ENCODE measurements at regions not wholly inside any gene's neighbourhood (a gene's known extent, or its start where the extent isn't known, plus 50 kb on each side); places are given as distances from the start of the nearest gene placed in this dataset.

DNA sequence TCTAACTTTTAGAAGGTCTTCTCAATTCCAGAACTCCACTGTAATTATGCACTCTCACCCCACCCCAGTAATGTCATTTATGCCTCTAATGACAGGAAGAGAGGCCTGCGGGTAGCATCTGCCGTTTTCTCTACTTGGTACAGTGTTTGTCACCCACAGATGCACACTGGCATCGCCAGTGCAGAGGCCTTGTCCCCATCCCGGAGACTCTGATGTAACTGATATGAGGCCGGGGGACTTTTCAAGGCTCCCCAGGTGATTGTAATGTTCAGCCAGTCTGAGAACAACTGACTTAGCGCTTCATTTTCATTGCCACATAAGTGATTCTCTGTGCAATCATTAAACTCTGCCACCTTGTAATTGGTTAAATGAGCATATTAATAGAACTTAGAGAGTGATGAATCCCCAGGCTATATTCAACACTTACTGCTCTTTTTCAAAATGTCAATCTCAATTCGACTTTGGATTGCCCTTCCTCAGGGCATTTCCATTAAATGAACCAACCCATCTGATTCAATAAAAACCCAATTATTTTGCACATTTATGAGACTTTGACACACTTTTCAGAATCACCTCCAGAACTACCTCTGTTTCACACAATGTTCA, 113.2 kb downstream of the HERPUD2 start:
- no peak for TF ChIP-seq JUND (IDR thresholded peaks at IDR 0.05; ENCODE audit: low read depth)
- in situ Hi-C loops (cut with HindIII; ENCODE audit: low pct_unique_long_range_greater_than_20kb, low sequenced_read_pairs) = no loop called here

DNA sequence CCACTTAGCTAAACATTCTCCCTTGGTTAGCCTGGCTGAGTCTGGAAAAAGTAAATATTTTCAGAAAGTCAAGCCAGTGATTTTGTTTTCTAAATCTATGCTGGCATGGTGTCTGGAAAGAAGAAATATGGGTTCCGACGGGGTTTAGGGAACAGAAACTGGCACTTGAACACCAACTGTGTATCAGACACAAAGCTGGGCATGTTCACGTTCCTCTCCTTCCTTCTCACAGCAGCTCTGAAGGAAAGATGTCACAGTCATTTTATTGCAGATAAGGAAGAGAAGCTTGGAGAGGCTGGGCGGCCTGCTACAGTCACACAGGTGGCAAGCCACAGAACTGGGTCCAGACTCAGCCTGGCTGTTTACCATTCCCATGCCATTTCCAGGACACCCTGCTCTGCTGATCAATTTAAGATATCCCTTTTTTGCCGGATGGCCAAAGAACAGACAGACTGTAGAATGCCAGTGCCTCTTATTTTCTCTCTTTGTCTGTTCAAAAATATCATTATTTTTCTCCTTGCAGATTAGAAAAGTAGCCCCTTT, 118.8 kb downstream of the HERPUD2 start:
- DNase-seq (ENCODE audit: low read depth in 1 of 2, low spot score in 1 of 2) = peak in 1 of 2 experiments; percentile 64
- no peak for TF ChIP-seq JUND (IDR thresholded peaks at IDR 0.05; ENCODE audit: low read depth)
- in situ Hi-C loops (cut with HindIII; ENCODE audit: low pct_unique_long_range_greater_than_20kb, low sequenced_read_pairs) = no loop called here

More for the DNA sequence above, 113.2 kb downstream of the HERPUD2 start:
- no peak for DNase-seq (ENCODE audit: low read depth in 1 of 2, low spot score in 1 of 2)

DNA sequence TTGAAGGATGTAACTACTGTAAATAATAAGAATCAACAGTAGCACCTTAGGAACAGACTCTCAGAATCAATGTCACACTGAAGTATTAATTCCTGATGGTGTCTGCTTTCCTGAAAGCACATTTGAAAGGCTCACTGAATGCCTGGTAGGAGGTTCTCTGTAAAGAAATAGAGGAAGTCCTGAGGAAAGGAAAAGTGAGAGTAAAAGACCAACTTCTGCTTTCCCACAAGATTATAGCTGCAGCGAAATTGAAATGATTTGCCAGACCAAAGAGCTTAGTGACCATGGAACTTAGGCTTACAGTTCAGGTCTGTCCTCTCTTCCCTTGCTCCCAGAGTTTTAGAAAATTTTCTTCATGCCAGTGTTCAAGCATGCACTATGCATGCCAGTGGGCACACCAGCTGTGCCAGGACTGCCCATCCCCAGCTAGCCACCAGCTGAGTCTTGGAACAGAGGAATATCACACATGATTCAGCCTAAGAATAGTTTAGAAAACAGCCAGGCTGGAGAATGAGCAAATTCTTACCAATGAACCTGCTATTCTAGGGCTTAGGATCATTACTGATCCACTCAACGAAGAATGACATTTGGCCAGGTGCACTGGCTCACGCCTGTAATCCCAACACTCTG, 123.2 kb downstream of the HERPUD2 start:
- TF ChIP-seq JUND (IDR thresholded peaks at IDR 0.05; ENCODE audit: low read depth) = no peak
- no peak for DNase-seq (ENCODE audit: low read depth in 1 of 2, low spot score in 1 of 2)
- in situ Hi-C loops (cut with HindIII; ENCODE audit: low pct_unique_long_range_greater_than_20kb, low sequenced_read_pairs) = no loop called here

DNA sequence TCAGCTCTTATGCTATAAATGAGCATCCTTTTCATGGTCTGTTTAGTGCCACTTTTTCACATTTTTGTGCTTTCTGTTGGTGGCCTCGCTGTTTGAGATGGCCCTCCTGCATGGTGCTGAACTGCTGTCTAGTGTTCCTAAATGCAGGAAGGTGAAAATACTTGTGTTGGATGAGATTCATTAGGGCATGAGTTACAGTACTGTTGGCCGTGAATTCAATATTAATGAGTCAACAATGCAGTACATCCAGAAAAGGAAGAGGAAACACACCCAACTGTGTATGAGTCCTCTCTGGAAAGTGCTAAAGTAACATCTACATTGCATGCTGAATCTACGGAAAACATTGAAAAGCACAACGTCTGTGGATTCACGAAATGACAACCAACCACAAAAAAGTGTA, 124.0 kb downstream of the HERPUD2 start:
- TF ChIP-seq JUND (IDR thresholded peaks at IDR 0.05; ENCODE audit: low read depth) = no peak
- DNase-seq (ENCODE audit: low read depth in 1 of 2, low spot score in 1 of 2) = no peak
- in situ Hi-C loops (cut with HindIII; ENCODE audit: low pct_unique_long_range_greater_than_20kb, low sequenced_read_pairs) = no loop called here

DNA sequence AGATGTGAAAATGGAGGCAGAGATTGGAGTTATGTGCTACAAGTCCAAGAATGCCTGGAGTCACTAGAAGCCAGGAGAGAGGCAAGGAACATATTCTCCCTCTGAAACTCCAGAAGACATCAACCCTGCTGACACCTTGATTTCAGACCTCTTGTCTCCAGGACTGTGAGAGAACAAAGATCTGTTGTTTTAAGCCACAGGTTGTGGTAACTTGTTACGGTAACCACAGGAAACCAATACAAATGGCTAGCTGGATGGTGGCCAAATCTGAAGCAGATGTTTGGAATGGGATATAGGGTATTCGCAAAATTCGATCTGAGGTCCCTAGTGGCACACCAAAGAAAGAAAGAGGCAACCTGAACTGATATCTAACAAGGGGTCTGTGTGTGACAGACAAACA, 129.0 kb downstream of the HERPUD2 start:
- in situ Hi-C loops (cut with HindIII; ENCODE audit: low pct_unique_long_range_greater_than_20kb, low sequenced_read_pairs) = no loop called here
- no peak for TF ChIP-seq JUND (IDR thresholded peaks at IDR 0.05; ENCODE audit: low read depth)
- no peak for DNase-seq (ENCODE audit: low read depth in 1 of 2, low spot score in 1 of 2)

DNA sequence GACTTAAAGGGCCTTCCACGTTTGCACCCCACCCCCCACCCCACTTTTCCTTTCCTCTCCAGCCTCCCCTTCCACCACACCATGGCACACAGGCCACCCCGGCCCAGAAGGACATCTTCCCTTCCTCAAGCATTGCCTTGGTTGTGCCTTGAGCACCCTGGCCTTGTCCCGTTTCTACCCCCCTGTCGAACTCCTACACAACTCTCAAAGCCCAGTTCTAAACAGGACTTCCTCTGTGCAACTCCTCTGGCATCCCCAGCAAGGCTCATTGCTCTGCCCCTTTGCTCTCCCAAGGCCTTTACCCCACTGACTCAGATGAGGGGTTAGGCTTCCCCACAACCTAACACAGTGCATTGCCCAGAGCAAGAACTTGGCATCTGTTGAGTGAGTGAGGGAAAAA, 136.1 kb downstream of the HERPUD2 start:
- DNase-seq (ENCODE audit: low read depth in 1 of 2, low spot score in 1 of 2) = no peak
- TF ChIP-seq JUND (IDR thresholded peaks at IDR 0.05; ENCODE audit: low read depth) = no peak
- in situ Hi-C loops (cut with HindIII; ENCODE audit: low pct_unique_long_range_greater_than_20kb, low sequenced_read_pairs) = no loop called here

DNA sequence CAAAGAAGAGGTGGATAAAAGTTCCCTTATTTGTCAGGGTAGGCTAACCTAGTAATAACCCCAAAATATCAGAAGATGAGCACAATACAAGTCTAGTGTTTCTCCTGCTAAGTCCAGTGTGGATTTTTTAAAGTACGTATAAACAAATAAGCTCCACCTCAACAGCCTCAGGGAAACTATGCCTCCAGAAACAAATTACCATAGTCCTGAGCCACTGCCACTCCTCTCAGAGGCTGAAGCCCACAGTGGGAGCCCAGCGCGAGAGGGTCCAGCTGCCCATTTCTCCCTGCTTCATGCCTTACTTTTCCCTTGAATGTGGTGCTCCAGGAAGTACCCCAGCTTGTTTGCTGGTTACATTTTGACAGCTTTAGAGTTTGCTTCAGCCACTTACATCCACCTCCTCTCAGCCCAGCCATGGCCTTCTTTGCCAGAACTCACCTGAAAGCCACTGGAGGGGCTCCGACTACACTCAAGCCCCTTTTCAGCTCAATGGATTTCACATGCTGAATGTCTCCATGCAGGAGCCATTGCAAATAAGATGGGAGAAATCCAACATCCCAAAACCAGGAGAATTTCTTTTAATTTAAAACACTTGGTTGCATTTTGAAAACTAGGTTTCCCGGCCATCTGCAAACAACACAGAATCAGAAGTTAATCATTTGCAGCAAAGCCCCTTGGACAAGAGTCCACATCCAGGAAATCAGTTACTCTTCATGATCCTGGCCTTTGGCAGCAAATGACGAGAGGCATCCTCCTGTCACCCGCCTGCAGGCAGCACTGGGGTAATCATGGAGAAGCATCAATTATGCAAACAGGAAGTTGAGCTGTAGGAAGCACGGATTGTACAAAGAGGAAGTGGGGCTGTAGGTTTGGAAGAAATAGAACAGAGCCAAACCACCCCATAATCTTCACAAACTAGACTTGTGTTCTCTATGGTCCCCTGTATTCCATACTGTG, 138.1 kb downstream of the HERPUD2 start:
- in situ Hi-C loops (cut with HindIII; ENCODE audit: low pct_unique_long_range_greater_than_20kb, low sequenced_read_pairs) = no loop called here
- peak in 1 of 2 experiments; percentile 36 for DNase-seq (ENCODE audit: low read depth in 1 of 2, low spot score in 1 of 2)
- no peak for TF ChIP-seq JUND (IDR thresholded peaks at IDR 0.05; ENCODE audit: low read depth)

DNA sequence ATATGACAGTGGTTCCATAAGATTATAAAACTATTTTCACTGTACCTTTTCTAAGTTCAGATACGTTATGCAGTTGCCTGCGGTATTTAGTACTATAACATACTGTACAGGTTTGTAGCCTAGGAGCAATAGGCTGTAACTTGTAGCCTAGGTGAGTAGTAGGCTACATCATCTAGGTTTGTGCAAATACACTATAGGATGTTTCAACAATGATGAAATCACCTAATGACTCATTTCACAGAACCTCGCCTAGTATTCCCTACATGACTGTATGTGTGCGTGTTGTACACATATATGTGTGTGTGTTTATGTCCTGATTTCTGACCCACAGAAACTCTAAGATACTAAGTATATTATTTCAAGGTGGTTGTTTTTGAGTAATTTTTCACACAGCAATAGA, 139.0 kb downstream of the HERPUD2 start:
- TF ChIP-seq JUND (IDR thresholded peaks at IDR 0.05; ENCODE audit: low read depth) = no peak
- in situ Hi-C loops (cut with HindIII; ENCODE audit: low pct_unique_long_range_greater_than_20kb, low sequenced_read_pairs) = no loop called here
- peak in 1 of 2 experiments; percentile 58 for DNase-seq (ENCODE audit: low read depth in 1 of 2, low spot score in 1 of 2)

DNA sequence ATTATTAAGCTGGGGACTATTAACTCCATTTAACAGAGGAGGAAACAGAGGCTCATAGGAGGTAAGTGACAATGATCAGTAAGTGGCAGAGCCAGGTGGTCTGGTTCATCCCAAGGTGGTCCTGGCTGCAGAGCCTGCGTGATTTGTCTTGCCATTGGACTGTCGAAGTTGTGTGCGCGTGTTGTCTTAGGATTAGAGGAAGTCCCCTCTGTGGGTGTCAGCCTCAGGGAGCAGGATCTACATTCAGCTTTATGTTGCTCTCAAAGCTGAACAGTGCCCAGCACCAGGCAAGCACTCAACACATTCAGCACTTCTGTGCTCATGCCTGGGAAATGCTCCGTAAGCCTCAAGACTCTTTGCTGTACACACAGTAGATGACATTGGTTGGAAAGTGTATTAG, 139.5 kb downstream of the HERPUD2 start:
- no peak for TF ChIP-seq JUND (IDR thresholded peaks at IDR 0.05; ENCODE audit: low read depth)
- DNase-seq (ENCODE audit: low read depth in 1 of 2, low spot score in 1 of 2) = no peak
- in situ Hi-C loops (cut with HindIII; ENCODE audit: low pct_unique_long_range_greater_than_20kb, low sequenced_read_pairs) = no loop called here

DNA sequence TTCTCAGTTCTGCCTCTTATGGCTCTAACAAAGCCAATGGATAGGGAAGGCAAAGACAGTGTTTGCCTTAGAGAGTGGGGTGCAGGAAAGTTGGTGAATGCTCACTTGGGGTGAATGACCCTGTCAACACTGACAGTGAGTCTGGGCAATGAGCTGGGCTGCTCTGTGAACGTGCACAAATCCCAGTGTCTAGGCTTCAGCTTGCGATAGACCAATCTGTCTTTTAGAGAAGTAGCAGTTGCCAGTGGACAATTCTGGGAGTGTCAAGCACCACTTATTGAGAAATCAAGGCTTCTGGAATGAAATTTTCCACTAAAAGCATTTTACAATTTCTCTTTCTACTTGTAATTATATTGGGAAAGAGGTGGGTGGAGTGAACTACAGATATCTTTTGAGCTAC, 141.4 kb downstream of the HERPUD2 start:
- no peak for TF ChIP-seq JUND (IDR thresholded peaks at IDR 0.05; ENCODE audit: low read depth)
- in situ Hi-C loops (cut with HindIII; ENCODE audit: low pct_unique_long_range_greater_than_20kb, low sequenced_read_pairs) = no loop called here
- DNase-seq (ENCODE audit: low read depth in 1 of 2, low spot score in 1 of 2) = no peak

DNA sequence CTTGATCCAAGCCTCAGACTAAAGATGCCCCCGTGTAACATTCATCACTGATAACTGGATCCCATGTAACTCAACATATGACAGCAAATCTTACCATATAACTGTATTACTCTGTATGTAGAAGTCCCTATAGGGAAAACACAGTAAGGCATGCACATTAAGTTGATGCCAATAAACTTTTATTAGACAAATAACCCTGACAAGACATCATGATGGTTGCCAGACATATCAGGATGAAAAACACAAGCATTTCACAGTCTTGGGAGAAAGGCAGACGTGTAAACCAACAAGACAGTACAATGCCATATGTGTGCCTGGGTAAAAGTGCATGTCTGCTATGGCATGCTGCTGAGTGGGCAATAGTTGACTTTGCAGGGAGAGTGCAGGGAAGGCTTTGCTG, 142.2 kb downstream of the HERPUD2 start:
- TF ChIP-seq JUND (IDR thresholded peaks at IDR 0.05; ENCODE audit: low read depth) = no peak
- no peak for DNase-seq (ENCODE audit: low read depth in 1 of 2, low spot score in 1 of 2)
- in situ Hi-C loops (cut with HindIII; ENCODE audit: low pct_unique_long_range_greater_than_20kb, low sequenced_read_pairs) = no loop called here

DNA sequence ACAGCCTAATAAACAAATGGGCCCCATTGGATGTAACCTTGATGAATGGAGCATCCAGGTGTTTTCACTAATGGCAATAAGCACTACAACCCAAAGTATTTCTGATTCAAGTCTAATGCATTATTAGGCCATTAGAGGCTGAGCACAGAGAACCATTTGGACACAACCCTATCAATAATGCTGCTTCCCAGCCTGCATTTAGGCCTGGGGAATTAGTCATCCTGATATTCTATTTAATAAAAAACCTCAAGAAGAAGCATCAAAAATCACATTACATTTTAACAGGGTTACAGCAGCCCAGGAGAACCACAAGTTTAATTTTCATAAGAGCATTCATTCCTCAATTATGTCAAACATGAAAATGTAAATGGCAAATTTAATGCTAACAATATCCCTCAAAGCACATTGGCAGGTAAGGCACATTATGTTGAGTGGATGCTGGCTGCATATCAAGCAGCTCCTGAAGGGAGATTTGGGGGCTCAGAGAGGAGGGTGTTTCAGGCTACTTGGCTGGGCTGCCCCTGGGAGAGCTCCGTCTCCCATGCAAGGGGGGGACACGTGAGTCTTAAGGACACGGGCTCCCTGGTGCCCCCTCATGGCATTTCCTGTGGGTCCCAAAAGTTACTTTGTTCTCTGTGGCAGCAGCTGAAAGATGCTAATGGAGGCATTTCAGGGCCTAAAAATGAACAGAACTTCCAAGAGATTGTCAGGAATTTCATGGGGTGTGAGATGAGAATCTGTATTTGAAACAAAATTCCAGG, 143.4 kb downstream of the HERPUD2 start:
- no peak for DNase-seq (ENCODE audit: low read depth in 1 of 2, low spot score in 1 of 2)
- in situ Hi-C loops (cut with HindIII; ENCODE audit: low pct_unique_long_range_greater_than_20kb, low sequenced_read_pairs) = no loop called here
- no peak for TF ChIP-seq JUND (IDR thresholded peaks at IDR 0.05; ENCODE audit: low read depth)
